Heart right ventricle (tissue), 16 donors: ENCODE measurements at regions not wholly inside any gene's neighbourhood (a gene's known extent, or its start where the extent isn't known, plus 50 kb on each side); places are given as distances from the start of the nearest gene placed in this dataset.

Source experiments
- ATAC-seq, 8 donors: fragments of 200-7000 bp; cut with Tn5 transposase; one replicate each; pipeline ENCODE4 v1.9.1; 2020; ENCODE audit warnings: mild to moderate bottlenecking in 8 of 8, moderate library complexity in 8 of 8, moderate number of reproducible peaks in 1 of 8
- DNase-seq, 2 donors: peaks; one replicate each; pipeline ENCODE4 v3.0.0-alpha.2; 2020
- H3K27ac ChIP-seq, 10 donors: fragments of 200-600 bp; sonication (generic) in 2 of 10; one replicate each; pipeline versions ENCODE4 v1.5.0 to v1.8.0; 2020 to 2022; ENCODE audit warnings: mild to moderate bottlenecking in 3 of 10
- H3K27me3 ChIP-seq, 7 donors: fragments of 200-600 bp; one replicate each; pipeline ENCODE4 v1.8.0; 2021 to 2022; ENCODE audit warnings: mild to moderate bottlenecking in 2 of 7
- H3K36me3 ChIP-seq, 9 donors: fragments of 200-600 bp; sonication (generic) in 1 of 9; one replicate each; pipeline versions ENCODE4 v1.5.0 to v1.8.0; 2020 to 2022; ENCODE audit warnings: mild to moderate bottlenecking in 2 of 9
- H3K4me1 ChIP-seq, 9 donors: fragments of 200-600 bp; sonication (generic) in 1 of 9; one replicate each; pipeline versions ENCODE4 v1.5.0 to v1.8.0; 2020 to 2022; ENCODE audit warnings: mild to moderate bottlenecking in 4 of 9
- H3K4me3 ChIP-seq, 10 donors: fragments of 200-600 bp; sonication (generic) in 2 of 10; one replicate each; pipeline versions ENCODE4 v1.5.0 to v1.8.0; 2020 to 2022; ENCODE audit warnings: mild to moderate bottlenecking in 7 of 10, moderate library complexity in 2 of 10
- H3K9me3 ChIP-seq, 11 donors: fragments of 200-600 bp in 10 of 11; sonication (generic) in 2 of 11; one replicate each; pipeline versions ENCODE4 v1.5.0 to v1.8.0; 2013 to 2022; ENCODE audit warnings: mild to moderate bottlenecking in 2 of 11, control low read depth in 1 of 11, moderate library complexity in 1 of 11
- CTCF ChIP-seq, 9 donors: fragments of 200-600 bp; sonication (generic) in 2 of 9; IDR thresholded peaks; one replicate each; pipeline versions ENCODE4 v1.5.0 to v1.8.0; 2021 to 2022; ENCODE audit warnings: antibody characterized with exemption in 9 of 9, mild to moderate bottlenecking in 5 of 9, moderate library complexity in 1 of 9
- WGBS, 2 donors: extraction: QIAGEN DNeasy Blood & Tissue Kit; methylation state at CpG; one replicate each; pipeline ENCODE4 v1.1.7; 2013; ENCODE audit warnings: inconsistent platforms in 1 of 2; 5-methylcytosine and 5-hydroxymethylcytosine counted together
- intact Hi-C, 10 donors: fragments of 100-400 bp; cut with DNase I; formaldehyde crosslinking; loops; one replicate each; pipeline versions ENCODE4 v1.11.1 to v1.14.2; 2022
- donor health status: Arrhythmogenic right ventricular cardiomyopathy.
- donor health status: ischemic (EF 13 %, LVEDD 7.1; RV severe dilation, severe dysfunction).
- donor health status: healthy with polysubstance abuse.
- donor health status: DM: no; HTN: yes; CAD: no.
- donor health status: DM: no; HTN: no; CAD: no.
- donor health status: ischemic (EF 25% LVEDD 6.9; RV normal size, moderate dysfunction).
- donor health status: ischemic (EF 25% LVEDD 5.7; RV mildly dilated, moderate dysfunction).
- donor health status: healthy.
- donor health status: DM: yes; HTN: yes; CAD: no.
- donor health status: Ischemic cardiomyopathy.
- donor health status: ischemic (EF 35%, LVEDD 5.7; RV mildly dilated, moderate dysfunction).
- donor health status: nonischemic (EF 11% LVEDD 7.7; RV severe dilation, severe dysfunction).
- donor health status: DM: yes; HTN: yes; CAD: no.
- donor health status: PGD.
- donor health status: ischemic (EF 29% LVEDD 5.4; RV normal size, mild dysfunction).
- donor health status: nonischemic (EF 23%, LVEDD 6.1; RV moderate dilation, normal function).

GRCh38 chr1:229124116-229124515, 146.8 kb upstream of the RAB4A start:
- Histone ChIP-seq H3K27ac (no peak overlapping the region), H3K4me3 (no peak overlapping the region), H3K36me3 (no peaks in the 10 kb centered on the region), H3K9me3 (no peaks in the 10 kb centered on the region), H3K4me1 (peaks cover 0 to 20% (median 0%) of the 10 kb centered on the region in 9 donors), H3K27me3 (peaks cover 0 to 21% (median 0%) of the 10 kb centered on the region in 7 donors)
- TF ChIP-seq CTCF (IDR thresholded peaks at IDR 0.05) = no peak
- intact Hi-C loops = no loop called here
- DNase-seq (no peak), ATAC-seq (no peak)
- 72 to 77% methylated on average over 1 of the region's 1 CpG for whole genome bisulfite sequencing, 2 donors

DNA sequence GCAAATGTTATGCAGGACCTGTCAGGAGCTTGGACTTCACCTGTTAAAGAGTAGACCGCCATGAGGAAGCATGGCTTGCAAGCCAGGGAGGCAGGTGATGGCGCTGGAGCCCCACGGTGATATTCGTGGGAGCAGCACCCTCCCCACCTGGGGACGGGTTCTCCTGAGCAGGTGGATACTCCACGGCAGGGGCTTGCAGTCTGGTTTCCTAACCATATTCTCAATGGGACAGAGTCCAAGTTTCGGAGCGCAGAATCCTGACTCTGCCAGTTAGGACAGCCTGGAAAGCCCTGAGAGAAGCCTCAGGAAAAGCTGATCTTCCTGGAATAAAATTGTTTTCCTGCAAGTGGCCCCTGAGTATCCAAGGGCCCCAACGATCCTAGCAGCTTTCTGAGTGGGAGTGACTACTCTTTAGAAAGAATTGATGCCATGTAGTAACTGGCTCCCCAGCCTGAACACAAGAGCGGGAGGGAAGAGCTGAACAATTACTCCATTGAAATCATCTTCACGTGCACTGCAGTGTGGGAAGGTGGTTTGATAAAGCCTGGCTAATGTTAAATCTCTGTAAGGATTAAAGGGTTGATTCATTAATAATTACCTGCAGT, 146.3 kb upstream of the RAB4A start:
- intact Hi-C loops = loop anchor here in 1 of 10 donors (5.0 kb wide), 1 partner anchor 1213 kb away; no protein-coding TSS in a partner anchor
- peaks cover 0 to 26% (median 0%) of the 10 kb centered on the region in 7 donors for H3K27me3 ChIP-seq
- H3K27ac ChIP-seq = no peak overlapping the region
- no peak overlapping the region for H3K4me3 ChIP-seq
- H3K9me3 ChIP-seq = no peaks in the 10 kb centered on the region
- WGBS, 2 donors = 69 to 71% methylated on average over 11 of the region's 11 CpGs
- peaks cover 0 to 25% (median 0%) of the 10 kb centered on the region in 9 donors for H3K4me1 ChIP-seq
- ATAC-seq (no peak), DNase-seq (no peak)
- no peak for TF ChIP-seq CTCF (IDR thresholded peaks at IDR 0.05)
- no peaks in the 10 kb centered on the region for H3K36me3 ChIP-seq

- Histone ChIP-seq H3K4me1 (peaks cover 0 to 38% (median 0%) of the 10 kb centered on the region in 9 donors), H3K4me3 (no peak overlapping the region), H3K36me3 (no peaks in the 10 kb centered on the region), H3K9me3 (no peaks in the 10 kb centered on the region), H3K27me3 (peaks cover 0 to 28% (median 6%) of the 10 kb centered on the region in 7 donors), H3K27ac (no peak overlapping the region)
- no peak for DNase-seq
- ATAC-seq = no peak
- WGBS, 2 donors = 62 to 80% methylated on average over 2 of the region's 2 CpGs
- intact Hi-C loops = loop anchor here in 1 of 10 donors (5.0 kb wide), 1 partner anchor 1210 kb away; no protein-coding TSS in a partner anchor
- TF ChIP-seq CTCF (IDR thresholded peaks at IDR 0.05) = no peak
These were observed 143.6 kb upstream of the RAB4A start for GRCh38 chr1:229127301-229127700.

- no peak for TF ChIP-seq CTCF (IDR thresholded peaks at IDR 0.05)
- ATAC-seq (no peak), DNase-seq (no peak)
These were observed 142.8 kb upstream of the RAB4A start for GRCh38 chr1:229128066-229128608.

More at GRCh38 chr1:229128066-229128608, 142.8 kb upstream of the RAB4A start:
- Histone ChIP-seq H3K27me3 (peaks cover 0 to 22% (median 8%) of the 10 kb centered on the region in 7 donors), H3K36me3 (no peaks in the 10 kb centered on the region), H3K27ac (no peak overlapping the region), H3K9me3 (no peaks in the 10 kb centered on the region), H3K4me3 (no peak overlapping the region), H3K4me1 (peaks cover 0 to 38% (median 0%) of the 10 kb centered on the region in 9 donors)
- 66 to 81% methylated on average over 7 of the region's 7 CpGs for WGBS, 2 donors
- intact Hi-C loops = loop anchor here in 1 of 10 donors (5.0 kb wide), 1 partner anchor 1209 kb away; no protein-coding TSS in a partner anchor
